GM10248 (cell line): ENCODE measurements at regions not wholly inside any gene's neighbourhood (a gene's known extent, or its start where the extent isn't known, plus 50 kb on each side); places are given as distances from the start of the nearest gene placed in this dataset.
"Not testable (repeated sequence)": the region's sequence is repeated elsewhere in the genome, so short reads cannot be mapped to it uniquely, and the experiment has no call there.

Experiments
- CTCF ChIA-PET: fragments of 300-600 bp; sonication (Branson Sonifier 250); formaldehyde crosslinking; extraction: SDS; loops from one replicate; lab custom pipeline; 2021; ENCODE audit warnings: antibody characterized with exemption; lab: Yijun Ruan, JAX
- POLR2A ChIA-PET: fragments of 350-650 bp; sonication (Branson Sonifier 250); formaldehyde crosslinking; extraction: SDS; loops from one replicate; lab custom pipeline; 2020; ENCODE audit warnings: antibody characterized with exemption; lab: Yijun Ruan, JAX
- DNase-seq: peaks from one replicate; pipeline ENCODE4 v3.0.0; 2012; ENCODE audit errors: extremely low spot score
- CTCF ChIP-seq: IDR thresholded peaks from 2 replicates; pipeline ENCODE4 v1.5.1; 2012; ENCODE audit warnings: mild to moderate bottlenecking, low read depth; ENCODE audit errors: extremely low read depth, missing control alignments, control extremely low read depth

GRCh38 chr16:76114681-76115080, 162.5 kb upstream of the CNTNAP4 start:
- DNase-seq = no peak
- CTCF ChIA-PET = no interaction called here
- TF ChIP-seq CTCF = no peak
- POLR2A ChIA-PET = no interaction called here

- ChIA-PET CTCF (no interaction called here), POLR2A (no interaction called here)
- no peak for DNase-seq
- no peak for TF ChIP-seq CTCF
Measured at GRCh38 chr16:76118344-76118743, 158.9 kb upstream of the CNTNAP4 start.

GRCh38 chr16:76121636-76122035, 155.6 kb upstream of the CNTNAP4 start:
- CTCF ChIA-PET = no interaction called here
- POLR2A ChIA-PET = no interaction called here
- DNase-seq = no peak
- TF ChIP-seq CTCF = no peak

GRCh38 chr16:76123966-76124365, 153.2 kb upstream of the CNTNAP4 start:
- no peak for TF ChIP-seq CTCF
- ChIA-PET CTCF (no interaction called here), POLR2A (no interaction called here)

GRCh38 chr16:76125871-76126270, 151.3 kb upstream of the CNTNAP4 start:
- CTCF ChIA-PET = no interaction called here
- TF ChIP-seq CTCF = no peak
- DNase-seq = no peak
- POLR2A ChIA-PET = no interaction called here

More at GRCh38 chr16:76123966-76124365, 153.2 kb upstream of the CNTNAP4 start:
- no peak for DNase-seq

DNA sequence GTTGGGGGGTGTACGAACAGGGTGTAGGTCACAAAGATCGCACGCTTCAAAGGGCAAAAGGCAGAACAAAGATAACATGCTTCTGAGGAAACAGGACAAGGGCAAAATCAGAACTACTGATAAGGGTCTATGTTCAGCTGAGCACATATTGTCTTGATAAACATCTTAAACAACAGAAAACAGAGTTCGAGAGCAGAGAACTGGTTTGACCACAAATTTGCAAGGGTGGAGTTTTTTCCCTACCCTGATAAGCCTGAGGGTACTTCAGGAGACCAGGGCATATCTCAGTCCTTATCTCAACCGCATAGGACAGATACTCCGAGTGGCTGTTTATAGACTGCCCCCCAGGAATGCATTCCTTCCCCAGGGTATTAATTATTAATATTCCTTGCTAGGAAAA, 139.1 kb upstream of the CNTNAP4 start:
- CTCF ChIA-PET, DNase-seq, POLR2A ChIA-PET: not testable (repeated sequence)

- no peak for DNase-seq
Measured at GRCh38 chr16:76157629-76158028, 119.6 kb upstream of the CNTNAP4 start.

More at GRCh38 chr16:76157629-76158028, 119.6 kb upstream of the CNTNAP4 start:
- TF ChIP-seq CTCF = no peak
- POLR2A ChIA-PET = no interaction called here
- CTCF ChIA-PET = interaction anchor here (1.7 kb wide), 1 partner anchor 8 kb away, joined by 4 read pairs; no protein-coding TSS in a partner anchor
